Keratinocyte (primary cell): ENCODE measurements at regions not wholly inside any gene's neighbourhood (a gene's known extent, or its start where the extent isn't known, plus 50 kb on each side); places are given as distances from the start of the nearest gene placed in this dataset.

ENCODE experiments used
- DNase-seq: peaks from one replicate; pipeline ENCODE4 v3.0.0-alpha.2; 2011; ENCODE audit warnings: low read depth, missing footprints, low spot score
- FAIRE-seq: peaks from 2 replicates; lab custom pipeline; 2011; peaks lifted over from hg19 to GRCh38; lab: Jason Lieb, UNC
- H2AFZ ChIP-seq: 2 replicates; pipeline ENCODE4 v1.6.0; 2012; ENCODE audit warnings: low read length, control low read depth, inconsistent platforms; ENCODE audit not compliant: control insufficient read depth
- H3K27ac ChIP-seq: 2 replicates; pipeline ENCODE4 v1.5.1; 2011; ENCODE audit warnings: low read length; ENCODE audit not compliant: control insufficient read depth, insufficient read depth
- H3K27me3 ChIP-seq: 3 replicates; pipeline ENCODE4 v1.6.0; 2011; ENCODE audit warnings: low read length; ENCODE audit not compliant: control insufficient read depth, insufficient read depth; ENCODE audit errors: extremely low read depth
- H3K36me3 ChIP-seq, 2 experiments: 2 replicates in 1 of 2; 3 replicates in 1 of 2; pipeline ENCODE4 v1.5.1; 2011; ENCODE audit warnings: low read length in 2 of 2, mild to moderate bottlenecking in 1 of 2; ENCODE audit not compliant: control insufficient read depth in 2 of 2, insufficient read depth in 2 of 2; ENCODE audit errors: extremely low read depth in 1 of 2
- H3K4me1 ChIP-seq: 3 replicates; pipeline ENCODE4 v1.5.1; 2011; ENCODE audit warnings: low read length; ENCODE audit not compliant: control insufficient read depth, insufficient read depth; ENCODE audit errors: extremely low read depth
- H3K4me2 ChIP-seq: 3 replicates; pipeline ENCODE4 v1.6.0; 2011; ENCODE audit warnings: low read depth, low read length; ENCODE audit not compliant: control insufficient read depth, insufficient read depth; ENCODE audit errors: extremely low read depth
- H3K4me3 ChIP-seq, 3 experiments: fragments of 200-600 bp in 1 of 3; sonication (generic) in 1 of 3; 2 replicates in 2 of 3; 3 replicates in 1 of 3; pipeline ENCODE4 v1.5.1; 2011 to 2016; ENCODE audit warnings: low read length in 3 of 3, mild to moderate bottlenecking in 3 of 3, control low read depth in 2 of 3, inconsistent platforms in 1 of 3, low read depth in 1 of 3, mixed read lengths in 1 of 3, mixed run types in 1 of 3, moderate library complexity in 1 of 3; ENCODE audit not compliant: control insufficient read depth in 2 of 3, insufficient read depth in 2 of 3; ENCODE audit errors: extremely low read depth in 1 of 3
- H3K79me2 ChIP-seq: 2 replicates; pipeline ENCODE4 v1.6.0; 2012; ENCODE audit warnings: low read length; ENCODE audit not compliant: control insufficient read depth, insufficient read depth
- H3K9ac ChIP-seq: 3 replicates; pipeline ENCODE4 v1.6.0; 2011; ENCODE audit warnings: low read length; ENCODE audit not compliant: control insufficient read depth, insufficient read depth; ENCODE audit errors: extremely low read depth
- H3K9me1 ChIP-seq: 3 replicates; pipeline ENCODE4 v1.6.0; 2011; ENCODE audit warnings: low read length; ENCODE audit not compliant: control insufficient read depth, insufficient read depth; ENCODE audit errors: extremely low read depth
- H3K9me3 ChIP-seq: 2 replicates; pipeline ENCODE4 v1.5.1; 2012; ENCODE audit warnings: low read depth, low read length; ENCODE audit not compliant: control insufficient read depth
- H4K20me1 ChIP-seq: 3 replicates; pipeline ENCODE4 v1.6.0; 2011; ENCODE audit warnings: low read length; ENCODE audit not compliant: control insufficient read depth, insufficient read depth; ENCODE audit errors: extremely low read depth
- EZH2 ChIP-seq: IDR thresholded peaks from one replicate; pipeline ENCODE4 v1.6.1; 2012; ENCODE audit warnings: inconsistent platforms, mild to moderate bottlenecking, low read length, moderate library complexity
- dilution Hi-C: fragments of 300-500 bp; cut with MboI; formaldehyde crosslinking; loops from one replicate; pipeline ENCODE4 v1.7.0; 2020; ENCODE audit warnings: low sequenced_read_pairs; ENCODE audit not compliant: extremely low pct_ligation_motif_present
- TF ChIP-seq, protein P1 (sequence below), 3 experiments: IDR thresholded peaks in 1 of 3; conservative IDR thresholded peaks in 1 of 3; optimal IDR thresholded peaks in 1 of 3; 2 replicates in 2 of 3; 3 replicates in 1 of 3; pipeline versions ENCODE3 to v1.5.1; 2011; ENCODE audit warnings: low read length in 3 of 3, mild to moderate bottlenecking in 3 of 3, moderate library complexity in 2 of 3, control low read depth in 1 of 3, inconsistent platforms in 1 of 3; ENCODE audit not compliant: insufficient read depth in 2 of 3; ENCODE audit errors: extremely low read depth in 1 of 3

DNA sequence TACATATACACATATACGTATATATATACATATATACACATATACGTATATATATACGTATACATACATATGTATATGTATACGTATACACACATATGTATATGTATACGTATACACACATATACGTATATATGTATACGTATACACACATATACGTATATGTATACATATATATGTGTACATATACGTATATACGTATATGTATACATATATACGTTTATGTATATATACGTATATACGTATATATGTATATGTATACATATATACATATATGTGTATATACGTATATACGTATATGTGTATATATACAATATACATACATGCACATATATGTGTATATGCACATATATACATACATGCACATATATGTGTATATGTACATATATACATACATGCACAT, 396.2 kb upstream of the DUSP10 start:
- Histone ChIP-seq H3K9ac (no peak overlapping the region), H3K27me3 (no peaks in the 10 kb centered on the region), H3K4me2 (no peak overlapping the region), H3K9me1 (no peaks in the 10 kb centered on the region), H3K36me3 (no peaks in the 10 kb centered on the region), H4K20me1 (no peaks in the 10 kb centered on the region), H3K79me2 (no peaks in the 10 kb centered on the region), H3K4me1 (no peaks in the 10 kb centered on the region), H3K27ac (no peak overlapping the region), H3K4me3 (no peak overlapping the region), H2AFZ (no peak overlapping the region), H3K9me3 (no peaks in the 10 kb centered on the region)
- FAIRE-seq (no peak), DNase-seq (no peak)
- dilution Hi-C loops = no loop called here
- TF ChIP-seq, protein P1, sequence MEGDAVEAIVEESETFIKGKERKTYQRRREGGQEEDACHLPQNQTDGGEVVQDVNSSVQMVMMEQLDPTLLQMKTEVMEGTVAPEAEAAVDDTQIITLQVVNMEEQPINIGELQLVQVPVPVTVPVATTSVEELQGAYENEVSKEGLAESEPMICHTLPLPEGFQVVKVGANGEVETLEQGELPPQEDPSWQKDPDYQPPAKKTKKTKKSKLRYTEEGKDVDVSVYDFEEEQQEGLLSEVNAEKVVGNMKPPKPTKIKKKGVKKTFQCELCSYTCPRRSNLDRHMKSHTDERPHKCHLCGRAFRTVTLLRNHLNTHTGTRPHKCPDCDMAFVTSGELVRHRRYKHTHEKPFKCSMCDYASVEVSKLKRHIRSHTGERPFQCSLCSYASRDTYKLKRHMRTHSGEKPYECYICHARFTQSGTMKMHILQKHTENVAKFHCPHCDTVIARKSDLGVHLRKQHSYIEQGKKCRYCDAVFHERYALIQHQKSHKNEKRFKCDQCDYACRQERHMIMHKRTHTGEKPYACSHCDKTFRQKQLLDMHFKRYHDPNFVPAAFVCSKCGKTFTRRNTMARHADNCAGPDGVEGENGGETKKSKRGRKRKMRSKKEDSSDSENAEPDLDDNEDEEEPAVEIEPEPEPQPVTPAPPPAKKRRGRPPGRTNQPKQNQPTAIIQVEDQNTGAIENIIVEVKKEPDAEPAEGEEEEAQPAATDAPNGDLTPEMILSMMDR (optimal IDR thresholded peaks at IDR 0.05 in 1 of 3, IDR thresholded peaks at IDR 0.05 in 1 of 3, conservative IDR thresholded peaks at IDR 0.05 in 1 of 3; ENCODE audit: extremely low read depth in 1 of 3, insufficient read depth in 2 of 3, low read length in 3 of 3) = no peak
- TF ChIP-seq EZH2 = no peak

DNA sequence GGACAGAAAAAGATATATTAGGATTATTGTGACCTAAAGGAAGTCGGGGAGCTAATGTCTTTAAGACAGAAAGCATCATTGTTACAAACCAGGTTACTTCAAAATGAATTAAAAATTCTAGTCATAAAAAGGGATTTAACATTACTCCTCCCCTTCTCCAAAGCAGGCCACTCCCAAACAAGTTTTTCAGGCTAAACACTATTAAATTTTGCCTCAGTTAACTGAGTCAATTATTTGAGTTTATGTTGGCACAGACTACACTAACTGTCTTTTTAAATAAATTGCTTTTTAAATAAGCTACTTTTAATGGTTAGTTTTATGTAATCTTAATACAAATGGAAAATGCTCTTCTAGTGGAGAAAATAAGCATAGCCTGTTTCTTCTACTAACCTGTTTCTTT, 395.0 kb upstream of the DUSP10 start:
- H3K27ac ChIP-seq = no peak overlapping the region
- H4K20me1 ChIP-seq = no peaks in the 10 kb centered on the region
- H3K4me3 ChIP-seq = no peak overlapping the region
- no peak overlapping the region for H2AFZ ChIP-seq
- no peak overlapping the region for H3K4me2 ChIP-seq
- no peaks in the 10 kb centered on the region for H3K4me1 ChIP-seq
- DNase-seq = no peak
- dilution Hi-C loops = no loop called here
- no peaks in the 10 kb centered on the region for H3K27me3 ChIP-seq
- H3K9me3 ChIP-seq = no peaks in the 10 kb centered on the region
- no peaks in the 10 kb centered on the region for H3K36me3 ChIP-seq
- FAIRE-seq = no peak
- no peak overlapping the region for H3K9ac ChIP-seq
- H3K9me1 ChIP-seq = no peaks in the 10 kb centered on the region
- no peak for TF ChIP-seq EZH2
- TF ChIP-seq, protein P1 (optimal IDR thresholded peaks at IDR 0.05 in 1 of 3, IDR thresholded peaks at IDR 0.05 in 1 of 3, conservative IDR thresholded peaks at IDR 0.05 in 1 of 3; ENCODE audit: extremely low read depth in 1 of 3, insufficient read depth in 2 of 3, low read length in 3 of 3) = no peak
- H3K79me2 ChIP-seq = no peaks in the 10 kb centered on the region
